H1 (cell line): ENCODE measurements at regions not wholly inside any gene's neighbourhood (a gene's known extent, or its start where the extent isn't known, plus 50 kb on each side); places are given as distances from the start of the nearest gene placed in this dataset.

ENCODE experiments used
- ATF2 ChIP-seq: IDR thresholded peaks from 2 replicates; pipeline ENCODE4 v1.6.1; 2012; ENCODE audit warnings: low read length, inconsistent platforms
- CEBPB ChIP-seq: IDR thresholded peaks from 2 replicates; pipeline ENCODE4 v1.6.1; 2012; ENCODE audit warnings: low read depth, low read length
- CHD1 ChIP-seq: IDR thresholded peaks from 2 replicates; pipeline ENCODE4 v1.6.1; 2012; ENCODE audit warnings: low read depth, low read length, improper control_type of control experiment
- HDAC6 ChIP-seq: IDR thresholded peaks from one replicate; pipeline ENCODE4 v1.7.1; 2012; ENCODE audit warnings: low read depth, mild to moderate bottlenecking, inconsistent platforms, low read length, moderate library complexity
- SAP30 ChIP-seq: fragments of 300-600 bp; sonication (generic); IDR thresholded peaks from 2 replicates; pipeline ENCODE4 v1.7.1; 2012; ENCODE audit warnings: low read length, moderate library complexity, mild to moderate bottlenecking, inconsistent platforms; ENCODE audit not compliant: insufficient read depth, insufficient replicate concordance
- SIX5 ChIP-seq: IDR thresholded peaks from 2 replicates; pipeline ENCODE4 v1.6.1; 2011; ENCODE audit warnings: mild to moderate bottlenecking, low read depth, low read length
- TF ChIP-seq, protein P1 (sequence below), 3 experiments: IDR thresholded peaks; 1 replicate in 2 of 3; 2 replicates in 1 of 3; pipeline versions ENCODE4 v1.5.1 to v1.6.1; 2011; ENCODE audit warnings: low read length in 3 of 3, mild to moderate bottlenecking in 3 of 3, inconsistent platforms in 2 of 3, low read depth in 1 of 3, moderate library complexity in 1 of 3; ENCODE audit not compliant: insufficient read depth in 1 of 3; ENCODE audit errors: control extremely low read depth in 1 of 3
- TF ChIP-seq, protein P2 (sequence below): IDR thresholded peaks from 2 replicates; pipeline ENCODE4 v1.6.1; 2012; ENCODE audit warnings: inconsistent platforms

GRCh38 chr3:163953526-163953925, 1124.8 kb downstream of the SI start (continued):
- TF ChIP-seq ATF2 (no peak), SAP30 (no peak), HDAC6 (no peak), CHD1 (no peak), CEBPB (no peak), SIX5 (no peak)
- TF ChIP-seq, protein P1, sequence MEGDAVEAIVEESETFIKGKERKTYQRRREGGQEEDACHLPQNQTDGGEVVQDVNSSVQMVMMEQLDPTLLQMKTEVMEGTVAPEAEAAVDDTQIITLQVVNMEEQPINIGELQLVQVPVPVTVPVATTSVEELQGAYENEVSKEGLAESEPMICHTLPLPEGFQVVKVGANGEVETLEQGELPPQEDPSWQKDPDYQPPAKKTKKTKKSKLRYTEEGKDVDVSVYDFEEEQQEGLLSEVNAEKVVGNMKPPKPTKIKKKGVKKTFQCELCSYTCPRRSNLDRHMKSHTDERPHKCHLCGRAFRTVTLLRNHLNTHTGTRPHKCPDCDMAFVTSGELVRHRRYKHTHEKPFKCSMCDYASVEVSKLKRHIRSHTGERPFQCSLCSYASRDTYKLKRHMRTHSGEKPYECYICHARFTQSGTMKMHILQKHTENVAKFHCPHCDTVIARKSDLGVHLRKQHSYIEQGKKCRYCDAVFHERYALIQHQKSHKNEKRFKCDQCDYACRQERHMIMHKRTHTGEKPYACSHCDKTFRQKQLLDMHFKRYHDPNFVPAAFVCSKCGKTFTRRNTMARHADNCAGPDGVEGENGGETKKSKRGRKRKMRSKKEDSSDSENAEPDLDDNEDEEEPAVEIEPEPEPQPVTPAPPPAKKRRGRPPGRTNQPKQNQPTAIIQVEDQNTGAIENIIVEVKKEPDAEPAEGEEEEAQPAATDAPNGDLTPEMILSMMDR (IDR thresholded peaks at IDR 0.05; ENCODE audit: control extremely low read depth in 1 of 3, insufficient read depth in 1 of 3, low read depth in 1 of 3, low read length in 3 of 3), result no peak
- TF ChIP-seq, protein P2, sequence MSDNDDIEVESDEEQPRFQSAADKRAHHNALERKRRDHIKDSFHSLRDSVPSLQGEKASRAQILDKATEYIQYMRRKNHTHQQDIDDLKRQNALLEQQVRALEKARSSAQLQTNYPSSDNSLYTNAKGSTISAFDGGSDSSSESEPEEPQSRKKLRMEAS, result no peak
- TF ChIP-seq, all 59 proteins: peak for 0
